WERI-Rb-1 (cell line): ENCODE measurements at regions not wholly inside any gene's neighbourhood (a gene's known extent, or its start where the extent isn't known, plus 50 kb on each side); places are given as distances from the start of the nearest gene placed in this dataset.
A peak's percentile ranks its signal among the peaks of the same experiment; 100 is the strongest.
"Not testable (repeated sequence)": the region's sequence is repeated elsewhere in the genome, so short reads cannot be mapped to it uniquely, and the experiment has no call there.

Experiments used
- DNase-seq: peaks from one replicate; pipeline ENCODE4 v3.0.0-alpha.2; 2020
- H3K27ac ChIP-seq: fragments of 250-450 bp; sonication (Bioruptor Pico); 2 replicates; pipeline ENCODE4 v1.5.1; 2020; ENCODE audit warnings: mild to moderate bottlenecking, moderate library complexity
- H3K27me3 ChIP-seq: fragments of 250-450 bp; sonication (Bioruptor Pico); 2 replicates; pipeline ENCODE4 v1.5.1; 2021; ENCODE audit warnings: mild to moderate bottlenecking, low read depth, moderate library complexity; ENCODE audit not compliant: insufficient read depth, severe bottlenecking
- H3K36me3 ChIP-seq: fragments of 250-450 bp; sonication (Bioruptor Pico); 2 replicates; pipeline ENCODE4 v1.5.1; 2020; ENCODE audit warnings: mild to moderate bottlenecking, moderate library complexity
- H3K4me3 ChIP-seq: 2 replicates; pipeline ENCODE4 v1.5.1; 2011; ENCODE audit warnings: low read depth, mild to moderate bottlenecking, control low read depth, low read length
- H3K9me3 ChIP-seq: fragments of 250-450 bp; sonication (Bioruptor Pico); 2 replicates; pipeline ENCODE4 v1.5.1; 2021; ENCODE audit warnings: mild to moderate bottlenecking, moderate library complexity; ENCODE audit not compliant: severe bottlenecking
- CTCF ChIP-seq: IDR thresholded peaks from 2 replicates; pipeline ENCODE4 v1.5.1; 2011; ENCODE audit warnings: low read depth, mild to moderate bottlenecking, control low read depth, inconsistent platforms, low read length

GRCh38 chr4:34323549-34324320 is 1920.6 kb downstream of the ARAP2 start:
- Histone ChIP-seq H3K4me3 (no peak overlapping the region), H3K27me3 (no peaks in the 10 kb centered on the region), H3K36me3 (no peaks in the 10 kb centered on the region), H3K27ac (no peak overlapping the region), H3K9me3 (no peaks in the 10 kb centered on the region)
- TF ChIP-seq CTCF, result no peak
- DNase-seq, result peak; percentile 22

GRCh38 chr4:34328939-34329338 is 1915.4 kb downstream of the ARAP2 start:
- no peaks in the 10 kb centered on the region for H3K36me3 ChIP-seq
- H3K4me3 ChIP-seq, result no peak overlapping the region
- no peak for DNase-seq
- no peaks in the 10 kb centered on the region for H3K9me3 ChIP-seq
- H3K27me3 ChIP-seq, result no peaks in the 10 kb centered on the region
- TF ChIP-seq CTCF, result no peak
- no peak overlapping the region for H3K27ac ChIP-seq

GRCh38 chr4:34335156-34335555 is 1909.2 kb downstream of the ARAP2 start:
- H3K36me3 ChIP-seq, H3K9me3 ChIP-seq, H3K27me3 ChIP-seq, DNase-seq, H3K27ac ChIP-seq, H3K4me3 ChIP-seq: not testable (repeated sequence)

GRCh38 chr4:34335556-34335955 is 1908.8 kb downstream of the ARAP2 start:
- H3K36me3 ChIP-seq, H3K27ac ChIP-seq, H3K4me3 ChIP-seq, H3K27me3 ChIP-seq, DNase-seq, H3K9me3 ChIP-seq: not testable (repeated sequence)

GRCh38 chr4:34362654-34363053 is 1881.7 kb downstream of the ARAP2 start:
- no peak for TF ChIP-seq CTCF
- DNase-seq, result no peak

GRCh38 chr4:34363842-34364241 is 1880.5 kb downstream of the ARAP2 start:
- Histone ChIP-seq H3K27ac (no peak overlapping the region), H3K4me3 (no peak overlapping the region), H3K36me3 (no peaks in the 10 kb centered on the region), H3K9me3 (no peaks in the 10 kb centered on the region), H3K27me3 (no peaks in the 10 kb centered on the region)
- TF ChIP-seq CTCF, result no peak
- DNase-seq, result no peak

More at GRCh38 chr4:34362654-34363053, 1881.7 kb downstream of the ARAP2 start:
- Histone ChIP-seq H3K9me3 (no peaks in the 10 kb centered on the region), H3K4me3 (no peak overlapping the region), H3K27me3 (no peaks in the 10 kb centered on the region), H3K36me3 (no peaks in the 10 kb centered on the region), H3K27ac (no peak overlapping the region)

- Histone ChIP-seq H3K27me3 (no peaks in the 10 kb centered on the region), H3K9me3 (no peaks in the 10 kb centered on the region), H3K27ac (no peak overlapping the region), H3K36me3 (no peaks in the 10 kb centered on the region), H3K4me3 (no peak overlapping the region)
- no peak for DNase-seq
- TF ChIP-seq CTCF, result no peak
These were observed 1878.4 kb downstream of the ARAP2 start for GRCh38 chr4:34365946-34366345.
